ENCODE measurements at regions not wholly inside any gene's neighbourhood (a gene's known extent, or its start where the extent isn't known, plus 50 kb on each side); places are given as distances from the start of the nearest gene placed in this dataset.

DNA sequence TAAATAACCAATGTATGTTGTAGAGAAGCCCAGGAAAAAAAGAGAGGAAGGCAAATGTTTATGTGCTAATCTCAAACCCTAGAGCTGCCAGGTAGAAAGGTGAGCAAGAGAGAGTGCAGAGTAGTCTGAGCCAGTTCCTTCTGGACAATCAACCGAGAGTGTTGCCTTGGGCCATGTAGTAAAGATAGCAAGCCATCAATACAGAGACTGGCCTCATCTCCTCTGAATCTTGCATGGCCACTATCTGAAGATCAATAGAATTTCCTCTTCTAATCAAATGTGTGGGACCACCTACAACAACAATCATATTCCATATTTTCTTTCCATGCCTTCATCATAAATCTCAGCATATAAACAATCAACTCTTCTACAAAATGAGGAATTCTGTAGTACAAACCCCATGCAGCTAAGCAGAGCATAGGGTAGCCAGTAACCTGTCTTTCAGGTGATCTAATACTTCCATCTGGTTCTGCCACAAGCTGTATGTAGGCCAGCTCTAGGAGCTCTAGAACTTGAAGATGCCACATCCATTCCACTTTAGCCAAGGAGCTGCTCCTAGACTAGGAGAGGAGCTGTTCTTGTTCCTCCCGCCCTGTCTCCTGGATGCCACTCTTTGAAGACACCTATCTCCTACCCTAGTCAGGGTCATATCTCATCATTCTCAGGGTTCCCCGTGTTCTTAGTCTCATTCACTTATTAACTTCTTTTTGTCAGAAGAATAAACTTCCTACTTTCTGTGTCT, 75.8 kb upstream of the SLC38A4 start:
- TF ChIP-seq, protein P1, sequence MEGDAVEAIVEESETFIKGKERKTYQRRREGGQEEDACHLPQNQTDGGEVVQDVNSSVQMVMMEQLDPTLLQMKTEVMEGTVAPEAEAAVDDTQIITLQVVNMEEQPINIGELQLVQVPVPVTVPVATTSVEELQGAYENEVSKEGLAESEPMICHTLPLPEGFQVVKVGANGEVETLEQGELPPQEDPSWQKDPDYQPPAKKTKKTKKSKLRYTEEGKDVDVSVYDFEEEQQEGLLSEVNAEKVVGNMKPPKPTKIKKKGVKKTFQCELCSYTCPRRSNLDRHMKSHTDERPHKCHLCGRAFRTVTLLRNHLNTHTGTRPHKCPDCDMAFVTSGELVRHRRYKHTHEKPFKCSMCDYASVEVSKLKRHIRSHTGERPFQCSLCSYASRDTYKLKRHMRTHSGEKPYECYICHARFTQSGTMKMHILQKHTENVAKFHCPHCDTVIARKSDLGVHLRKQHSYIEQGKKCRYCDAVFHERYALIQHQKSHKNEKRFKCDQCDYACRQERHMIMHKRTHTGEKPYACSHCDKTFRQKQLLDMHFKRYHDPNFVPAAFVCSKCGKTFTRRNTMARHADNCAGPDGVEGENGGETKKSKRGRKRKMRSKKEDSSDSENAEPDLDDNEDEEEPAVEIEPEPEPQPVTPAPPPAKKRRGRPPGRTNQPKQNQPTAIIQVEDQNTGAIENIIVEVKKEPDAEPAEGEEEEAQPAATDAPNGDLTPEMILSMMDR (IDR thresholded peaks at IDR 0.05), result no peak
- no peak for TF ChIP-seq POLR2A (IDR thresholded peaks at IDR 0.05; ENCODE audit: low read depth)

Measured in esophagus muscularis mucosa (tissue), 3 donors.